Stimulated activated naive CD4-positive, alpha-beta T cell (primary cell): ENCODE measurements at regions not wholly inside any gene's neighbourhood (a gene's known extent, or its start where the extent isn't known, plus 50 kb on each side); places are given as distances from the start of the nearest gene placed in this dataset.

ENCODE experiments used
- DNase-seq, 6 experiments: peaks; one replicate each; lab custom pipeline; 2025; lab: John Stamatoyannopoulos, UW

GRCh38 chr13:99436686-99437416 is 64.4 kb upstream of the TM9SF2 start:
- DNase-seq, result peak; percentile 88 to 97 (median 92)

- DNase-seq, result no peak
Observed at GRCh38 chr13:99439048-99439447, 62.2 kb upstream of the TM9SF2 start.

GRCh38 chr13:99439850-99440604 is 61.2 kb upstream of the TM9SF2 start:
- DNase-seq, result peak in 1 of 6 experiments; percentile 8

- DNase-seq, result peak in 5 of 6 experiments; percentile 41 to 81 (median 49)
Observed at GRCh38 chr13:99442273-99442895, 58.9 kb upstream of the TM9SF2 start.

GRCh38 chr13:99446242-99446641 is 55.0 kb upstream of the TM9SF2 start:
- DNase-seq, result no peak

- no peak for DNase-seq
Observed at GRCh38 chr13:99448546-99448945, 52.7 kb upstream of the TM9SF2 start.

- no peak for DNase-seq
Observed at GRCh38 chr13:99450416-99450815, 50.9 kb upstream of the TM9SF2 start.
